GM19238 (cell line): ENCODE measurements at regions not wholly inside any gene's neighbourhood (a gene's known extent, or its start where the extent isn't known, plus 50 kb on each side); places are given as distances from the start of the nearest gene placed in this dataset.
"Not testable (repeated sequence)": the region's sequence is repeated elsewhere in the genome, so short reads cannot be mapped to it uniquely, and the experiment has no call there.

Source experiments
- DNase-seq: peaks from one replicate; pipeline ENCODE4 v3.0.0; 2011; ENCODE audit warnings: low spot score; ENCODE audit not compliant: insufficient read length

GRCh38 chr6:139706912-139707311, 332.5 kb upstream of the CITED2 start:
- DNase-seq: no peak

DNA sequence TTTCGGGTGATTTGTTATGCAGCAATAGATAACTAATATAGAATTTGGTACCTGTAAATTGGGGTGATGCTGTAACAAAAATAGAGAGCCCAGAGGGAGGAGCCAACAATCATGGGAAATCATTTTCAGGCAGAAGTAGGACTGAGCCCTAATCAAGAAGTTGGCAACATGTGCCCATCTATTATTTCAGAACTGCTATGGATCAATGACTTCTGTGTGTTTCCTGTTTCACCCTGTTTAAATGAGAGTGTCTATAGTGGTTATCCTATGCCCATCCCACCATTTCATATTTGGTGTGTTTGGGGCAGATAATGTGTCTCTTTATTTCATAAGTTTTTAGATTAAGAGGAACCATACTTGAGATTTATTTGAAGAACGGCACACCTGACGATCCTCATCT, 330.8 kb upstream of the CITED2 start:
- no peak for DNase-seq

- no peak for DNase-seq
Measured at GRCh38 chr6:139703780-139704179, 329.3 kb upstream of the CITED2 start.

GRCh38 chr6:139702706-139703105, 328.3 kb upstream of the CITED2 start:
- DNase-seq: no peak

GRCh38 chr6:139701695-139702094, 327.2 kb upstream of the CITED2 start:
- DNase-seq: no peak

DNA sequence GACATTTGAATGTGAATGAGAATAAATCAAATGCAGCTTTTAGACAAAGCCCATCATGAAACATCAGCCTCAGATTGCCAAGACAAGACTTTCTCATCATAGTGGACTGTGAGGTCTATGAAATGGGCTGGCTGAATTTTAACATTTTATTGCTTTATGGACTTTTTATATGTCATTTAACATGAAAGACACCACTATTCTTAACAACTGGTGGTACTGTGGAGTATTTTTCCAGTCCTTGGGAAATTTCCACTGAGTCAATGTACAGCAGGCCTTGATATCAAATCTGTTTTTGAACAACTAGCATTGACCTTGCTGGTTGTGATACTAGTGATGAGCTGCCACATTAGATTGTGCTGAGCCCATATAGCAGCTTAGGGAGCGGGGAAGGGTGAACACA, 326.6 kb upstream of the CITED2 start:
- no peak for DNase-seq

- no peak for DNase-seq
Measured at GRCh38 chr6:139699911-139700310, 325.5 kb upstream of the CITED2 start.

DNA sequence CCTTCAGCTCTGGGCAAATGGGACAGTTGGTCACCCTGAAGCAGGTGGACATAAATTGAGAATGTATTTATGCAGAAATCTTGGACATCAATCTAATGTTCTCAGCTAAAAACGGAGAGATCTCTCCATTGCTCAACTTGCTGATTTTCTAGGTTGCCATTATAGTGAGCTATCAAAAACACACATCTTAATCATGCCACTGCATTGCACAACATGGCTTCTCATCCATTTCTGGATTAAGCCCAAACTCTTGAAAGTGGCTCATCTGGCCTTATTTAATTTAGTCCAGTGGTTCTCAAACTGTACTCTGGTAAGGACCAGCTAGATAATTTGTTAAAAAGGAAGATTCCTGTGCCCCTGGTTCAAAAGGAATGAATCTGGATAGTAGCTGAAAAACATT, 324.9 kb upstream of the CITED2 start:
- DNase-seq: no peak

DNA sequence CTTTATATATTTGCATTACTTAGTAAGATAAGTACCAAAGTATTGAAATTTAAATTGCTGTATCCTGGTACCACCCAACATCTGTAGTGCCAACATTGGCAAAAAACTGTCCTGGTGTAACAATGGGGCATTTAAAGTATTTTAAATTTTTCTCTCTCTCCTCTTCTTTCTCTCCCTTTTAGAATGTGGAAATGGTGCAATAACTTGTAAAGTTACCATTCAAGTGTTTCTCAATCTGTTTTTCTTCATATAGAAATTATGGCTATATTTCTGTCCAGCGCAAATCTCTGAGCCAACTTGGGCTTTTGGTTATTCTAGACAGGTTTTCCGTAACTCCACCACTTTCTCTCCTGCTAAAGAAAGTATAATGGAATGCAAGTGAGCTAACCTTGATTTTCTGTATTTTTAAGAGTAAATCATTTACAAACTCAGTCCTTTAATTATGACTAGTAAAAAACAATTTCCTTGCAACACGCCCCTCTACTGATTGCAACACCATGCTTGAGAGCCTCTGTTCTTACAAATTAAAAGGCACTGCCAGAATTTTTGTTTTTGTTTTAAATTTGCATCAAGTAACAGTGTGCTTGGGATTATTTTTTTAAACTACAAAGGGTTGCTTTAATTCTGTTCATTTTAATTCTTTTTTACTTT, 324.2 kb upstream of the CITED2 start:
- DNase-seq: no peak

GRCh38 chr6:139697856-139698255, 323.4 kb upstream of the CITED2 start:
- DNase-seq: not testable (repeated sequence)

GRCh38 chr6:139696991-139697390, 322.5 kb upstream of the CITED2 start:
- DNase-seq: not testable (repeated sequence)

- no peak for DNase-seq
Measured at GRCh38 chr6:139695361-139695760, 320.9 kb upstream of the CITED2 start.

DNA sequence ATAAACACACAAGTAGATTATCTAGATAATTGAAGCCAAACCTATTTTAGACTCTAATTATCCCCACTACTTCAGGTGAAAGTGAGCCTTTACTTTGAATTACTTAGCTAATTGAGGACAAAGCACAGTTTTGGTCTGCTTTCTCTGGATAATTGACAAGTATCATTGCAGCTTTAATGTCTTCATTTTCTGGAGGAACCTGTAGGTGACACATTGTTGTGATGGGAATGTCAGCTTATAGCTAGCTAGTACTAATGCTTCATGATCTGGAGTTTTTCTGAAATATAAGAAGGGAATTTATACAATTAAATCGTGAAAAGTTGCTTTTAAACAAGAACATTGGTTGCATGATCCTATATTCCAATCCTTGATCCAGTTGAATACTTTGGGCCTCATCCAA, 319.3 kb upstream of the CITED2 start:
- no peak for DNase-seq

DNA sequence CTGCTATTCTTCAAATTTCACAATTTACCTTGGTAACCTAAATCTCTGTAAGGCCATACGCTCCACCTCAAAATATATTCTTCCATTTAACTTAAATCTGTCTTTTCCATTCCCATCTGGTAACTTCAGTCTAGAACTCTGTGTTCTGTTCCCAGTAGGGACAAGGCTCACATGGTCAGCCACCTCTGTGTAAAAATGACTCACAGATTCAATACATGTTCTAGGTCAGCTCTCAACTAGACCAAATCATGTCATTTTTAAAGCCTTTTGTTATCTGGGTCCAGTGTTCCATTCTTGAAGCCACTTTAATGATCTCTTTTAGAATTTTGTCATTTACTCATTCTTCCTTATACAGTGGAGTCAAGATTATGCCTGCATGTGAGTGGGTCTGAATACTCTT, 315.6 kb upstream of the CITED2 start:
- no peak for DNase-seq

- DNase-seq: no peak
Measured at GRCh38 chr6:139687055-139687454, 312.6 kb upstream of the CITED2 start.

- DNase-seq: no peak
Measured at GRCh38 chr6:139686308-139686707, 311.9 kb upstream of the CITED2 start.

DNA sequence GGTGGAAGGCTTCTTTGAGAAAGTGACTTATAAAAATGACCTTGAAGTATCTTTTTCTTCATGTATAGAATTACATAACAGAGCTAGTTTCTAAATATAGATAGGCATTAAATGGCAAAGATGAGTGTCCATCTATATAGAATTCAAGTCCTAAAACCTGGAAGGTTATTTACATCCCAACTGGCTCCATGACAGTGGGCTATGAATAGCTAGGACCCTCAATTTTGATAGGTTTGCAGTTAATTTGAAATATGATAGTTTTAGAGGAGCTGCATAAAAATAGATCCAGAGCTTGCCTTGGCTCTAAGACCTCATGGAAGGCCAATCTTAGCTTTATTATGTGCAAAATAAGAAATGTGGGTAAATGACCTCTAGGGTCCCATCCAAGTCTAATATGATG, 310.6 kb upstream of the CITED2 start:
- DNase-seq: no peak

DNA sequence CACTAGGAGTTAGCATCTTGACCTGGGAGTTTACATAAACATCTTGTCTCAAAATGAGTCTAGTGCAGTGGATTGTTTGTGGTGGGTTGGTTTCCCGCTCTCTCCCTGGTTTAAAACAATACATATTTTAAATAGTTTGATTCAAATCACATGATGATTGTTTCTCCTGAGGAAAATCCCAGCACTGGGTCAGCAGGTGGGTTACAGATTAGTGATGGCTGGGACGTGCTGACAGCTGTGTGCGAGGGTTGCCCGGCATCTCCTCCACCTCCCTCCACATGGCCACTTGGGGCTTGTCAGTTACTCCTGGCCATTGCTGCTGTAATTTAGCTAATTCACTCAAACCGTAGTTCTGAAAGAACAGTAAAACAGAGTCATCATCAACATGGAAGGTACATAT, 306.4 kb upstream of the CITED2 start:
- no peak for DNase-seq

GRCh38 chr6:139679516-139680179, 305.2 kb upstream of the CITED2 start:
- DNase-seq: no peak

GRCh38 chr6:139676718-139677117, 302.3 kb upstream of the CITED2 start:
- no peak for DNase-seq

DNA sequence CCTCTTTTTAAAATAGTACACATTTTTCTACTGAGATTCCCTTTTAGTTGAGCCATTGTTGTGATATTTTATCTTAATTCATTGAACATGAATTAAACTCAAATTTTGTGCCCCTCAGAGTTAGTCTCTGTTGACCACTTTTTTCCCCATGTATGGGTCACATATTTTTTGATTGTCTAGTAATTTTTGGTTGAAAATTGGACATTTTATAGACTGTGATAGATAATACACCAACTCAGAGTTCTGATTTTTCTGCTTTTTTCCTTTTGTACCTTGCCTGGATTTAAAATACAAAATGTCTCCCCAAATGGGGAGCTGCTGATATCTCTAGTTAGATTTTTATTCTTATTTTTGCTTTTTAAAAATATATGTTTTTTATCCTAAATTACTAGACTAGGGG, 291.8 kb upstream of the CITED2 start:
- no peak for DNase-seq

- no peak for DNase-seq
Measured at GRCh38 chr6:139663996-139664395, 289.5 kb upstream of the CITED2 start.

GRCh38 chr6:139659711-139660110, 285.3 kb upstream of the CITED2 start:
- no peak for DNase-seq
